GM12878 (cell line): ENCODE measurements at regions not wholly inside any gene's neighbourhood (a gene's known extent, or its start where the extent isn't known, plus 50 kb on each side); places are given as distances from the start of the nearest gene placed in this dataset.

Source experiments
- ATAC-seq: fragments of 200-7000 bp; cut with Tn5 transposase; 3 replicates; pipeline ENCODE4 v1.9.1; 2020; ENCODE audit warnings: mild to moderate bottlenecking, moderate library complexity
- BruUV-seq: library from RNA; stranded (reverse); fragments of 400-500 nt; replicated peaks from 2 replicates; lab custom pipeline; 2021; lab: Mats Ljungman, UMichigan
- CTCF ChIA-PET: fragments of 300-600 bp; sonication (Branson Sonifier 250); formaldehyde crosslinking; extraction: SDS; loops from one replicate; lab custom pipeline; 2021; ENCODE audit warnings: inconsistent platforms; lab: Yijun Ruan, JAX
- POLR2A ChIA-PET: fragments of 350-600 bp; formaldehyde crosslinking; extraction: SDS; loops from one replicate; lab custom pipeline; 2021; ENCODE audit warnings: inconsistent platforms; lab: Charles Lee
- RAD21 ChIA-PET: fragments of 300-600 bp; sonication (Branson Sonifier 250); formaldehyde crosslinking; loops from one replicate; lab custom pipeline; 2023; ENCODE audit warnings: antibody characterized with exemption; ENCODE audit not compliant: unreplicated experiment; lab: Charles Lee
- SMC1A ChIA-PET: fragments of 300-600 bp; sonication (Branson Sonifier 250); formaldehyde crosslinking; loops from one replicate; lab custom pipeline; 2023; ENCODE audit not compliant: unreplicated experiment, uncharacterized antibody; lab: Charles Lee
- DNase-seq: peaks from one replicate; pipeline ENCODE4 v3.0.0-alpha.2; 2011; ENCODE audit warnings: low read depth, low spot score
- FAIRE-seq: peaks from 3 replicates; lab custom pipeline; 2011; peaks lifted over from hg19 to GRCh38; lab: Jason Lieb, UNC
- H2AFZ ChIP-seq: 2 replicates; pipeline ENCODE4 v1.6.0; 2011; ENCODE audit warnings: low read depth, low read length, control low read depth; ENCODE audit not compliant: control insufficient read depth
- H3K27ac ChIP-seq: 2 replicates; pipeline ENCODE4 v1.5.1; 2011; ENCODE audit warnings: control low read depth; ENCODE audit not compliant: control insufficient read depth, insufficient read depth
- H3K27me3 ChIP-seq, 2 experiments: replicated peaks in 1 of 2; 2 replicates each; pipeline versions ENCODE4 v1.6.0 to v1.6.1; 2011; ENCODE audit warnings: low read length in 1 of 2; ENCODE audit not compliant: control insufficient read depth in 2 of 2, insufficient read depth in 2 of 2
- H3K36me3 ChIP-seq, 2 experiments: 2 replicates each; pipeline ENCODE4 v1.5.1; 2011; ENCODE audit warnings: low read length in 1 of 2; ENCODE audit not compliant: control insufficient read depth in 2 of 2, insufficient read depth in 2 of 2
- H3K4me1 ChIP-seq: 2 replicates; pipeline ENCODE4 v1.6.1; 2011; ENCODE audit warnings: mild to moderate bottlenecking, low read length, moderate library complexity, mixed read lengths; ENCODE audit not compliant: control insufficient read depth, insufficient read depth
- H3K4me2 ChIP-seq: 2 replicates; pipeline ENCODE4 v1.6.0; 2011; ENCODE audit warnings: control low read depth; ENCODE audit not compliant: control insufficient read depth, insufficient read depth
- H3K4me3 ChIP-seq: fragments of 200-600 bp; sonication (generic); 2 replicates; pipeline ENCODE4 v1.5.1; 2016
- H3K79me2 ChIP-seq: 2 replicates; pipeline ENCODE4 v1.6.0; 2011; ENCODE audit warnings: low read length; ENCODE audit not compliant: control insufficient read depth, insufficient read depth
- H3K9ac ChIP-seq: 2 replicates; pipeline ENCODE4 v1.8.0; 2011; ENCODE audit warnings: low read length, control low read depth, mixed read lengths; ENCODE audit not compliant: control insufficient read depth, insufficient read depth
- H3K9me3 ChIP-seq: replicated peaks from 3 replicates; pipeline ENCODE4 v1.5.1; 2011; ENCODE audit warnings: mild to moderate bottlenecking, low read length; ENCODE audit not compliant: control insufficient read depth, insufficient read depth
- H4K20me1 ChIP-seq: 2 replicates; pipeline ENCODE4 v1.6.0; 2011; ENCODE audit not compliant: control insufficient read depth, insufficient read depth
- CHD1 ChIP-seq: IDR thresholded peaks from 2 replicates; pipeline ENCODE4 v1.6.1; 2012; ENCODE audit warnings: low read depth, low read length, improper control_type of control experiment
- CREB1 ChIP-seq: IDR thresholded peaks from 2 replicates; pipeline ENCODE4 v1.6.1; 2012; ENCODE audit warnings: low read depth, mild to moderate bottlenecking, inconsistent platforms
- EED ChIP-seq: sonication (generic); IDR thresholded peaks from 2 replicates; pipeline ENCODE4 v1.6.1; 2016; ENCODE audit warnings: antibody characterized with exemption, low read depth
- GABPA ChIP-seq: IDR thresholded peaks from 2 replicates; pipeline ENCODE4 v1.6.1; 2014; ENCODE audit warnings: antibody characterized with exemption, low read depth, mild to moderate bottlenecking, inconsistent platforms
- IKZF2 ChIP-seq, 2 experiments: fragments of 450-650 bp; IDR thresholded peaks; 2 replicates each; pipeline ENCODE4 v1.6.1; 2017; ENCODE audit warnings: mild to moderate bottlenecking in 2 of 2, moderate library complexity in 2 of 2
- JUNB ChIP-seq: IDR thresholded peaks from 2 replicates; pipeline ENCODE4 v1.6.1; 2016; ENCODE audit warnings: antibody characterized with exemption, mild to moderate bottlenecking
- KDM1A ChIP-seq: fragments of 200-600 bp; sonication (generic); IDR thresholded peaks from 2 replicates; pipeline ENCODE4 v1.6.1; 2016; ENCODE audit warnings: borderline replicate concordance
- NFYA ChIP-seq: IDR thresholded peaks from 2 replicates; pipeline ENCODE4 v1.6.1; 2011; ENCODE audit warnings: low read depth, mild to moderate bottlenecking, low read length, improper control_type of control experiment, borderline replicate concordance
- POLR2AphosphoS2 ChIP-seq: IDR thresholded peaks from 2 replicates; pipeline ENCODE4 v1.6.1; 2011; ENCODE audit warnings: low read depth, mild to moderate bottlenecking, low read length, improper control_type of control experiment, moderate library complexity
- SMAD1 ChIP-seq: fragments of 450-650 bp; IDR thresholded peaks from 2 replicates; pipeline ENCODE4 v1.6.1; 2018; ENCODE audit warnings: mild to moderate bottlenecking, low read depth; ENCODE audit not compliant: partially characterized antibody
- SMARCA5 ChIP-seq: fragments of 450-650 bp; IDR thresholded peaks from 2 replicates; pipeline ENCODE4 v1.6.1; 2017; ENCODE audit warnings: mild to moderate bottlenecking
- SPI1 ChIP-seq: IDR thresholded peaks from 2 replicates; pipeline ENCODE4 v1.6.1; 2011; ENCODE audit warnings: low read depth, mild to moderate bottlenecking, low read length, moderate library complexity, borderline replicate concordance; ENCODE audit not compliant: insufficient read depth
- STAT3 ChIP-seq: IDR thresholded peaks from 2 replicates; pipeline ENCODE4 v1.6.1; 2011; ENCODE audit warnings: low read depth, low read length, improper control_type of control experiment
- TAF1 ChIP-seq: IDR thresholded peaks from 2 replicates; pipeline ENCODE4 v1.6.1; 2011; ENCODE audit warnings: mild to moderate bottlenecking, low read depth, low read length, borderline replicate concordance
- TCF3 ChIP-seq: IDR thresholded peaks from 2 replicates; pipeline ENCODE4 v1.6.1; 2012; ENCODE audit warnings: low read depth, mild to moderate bottlenecking, low read length, borderline replicate concordance; ENCODE audit not compliant: insufficient read depth
- WGBS: methylation state at CpG from one replicate; pipeline ENCODE4 v1.1.6; 2016; ENCODE audit warnings: low lambda C conversion rate; ENCODE audit not compliant: insufficient replicate concordance, insufficient coverage; ENCODE audit errors: missing lambda C conversion rate; 5-methylcytosine and 5-hydroxymethylcytosine counted together
- in situ Hi-C: fragments of 300-500 bp; cut with MboI; formaldehyde crosslinking; loops from 9 replicates; pipeline ENCODE4 v1.14.3; 2018; ENCODE audit warnings: mixed read lengths
- intact Hi-C: fragments of 100-400 bp; cut with micrococcal nuclease; formaldehyde crosslinking; loops from one replicate; pipeline ENCODE4 v1.14.2; 2022; ENCODE audit not compliant: unreplicated experiment
- TF ChIP-seq, protein P1 (sequence below): fragments of 450-650 bp; IDR thresholded peaks from 2 replicates; pipeline ENCODE4 v1.6.1; 2017; ENCODE audit warnings: borderline replicate concordance
- TF ChIP-seq, protein P2 (sequence below): IDR thresholded peaks from 2 replicates; pipeline ENCODE4 v1.6.1; 2011; ENCODE audit warnings: borderline replicate concordance, low read depth, mild to moderate bottlenecking, moderate library complexity, mixed read lengths, low read length; ENCODE audit not compliant: insufficient read depth; ENCODE audit errors: extremely low read length
- TF ChIP-seq, protein P3 (sequence below): IDR thresholded peaks from 2 replicates; pipeline ENCODE4 v1.6.1; 2012; ENCODE audit warnings: low read depth, low read length, improper control_type of control experiment
- TF ChIP-seq, protein P4 (sequence below): IDR thresholded peaks from 2 replicates; pipeline ENCODE4 v1.6.1; 2011; ENCODE audit warnings: mild to moderate bottlenecking, low read depth, low read length, moderate library complexity; ENCODE audit not compliant: insufficient replicate concordance

DNA sequence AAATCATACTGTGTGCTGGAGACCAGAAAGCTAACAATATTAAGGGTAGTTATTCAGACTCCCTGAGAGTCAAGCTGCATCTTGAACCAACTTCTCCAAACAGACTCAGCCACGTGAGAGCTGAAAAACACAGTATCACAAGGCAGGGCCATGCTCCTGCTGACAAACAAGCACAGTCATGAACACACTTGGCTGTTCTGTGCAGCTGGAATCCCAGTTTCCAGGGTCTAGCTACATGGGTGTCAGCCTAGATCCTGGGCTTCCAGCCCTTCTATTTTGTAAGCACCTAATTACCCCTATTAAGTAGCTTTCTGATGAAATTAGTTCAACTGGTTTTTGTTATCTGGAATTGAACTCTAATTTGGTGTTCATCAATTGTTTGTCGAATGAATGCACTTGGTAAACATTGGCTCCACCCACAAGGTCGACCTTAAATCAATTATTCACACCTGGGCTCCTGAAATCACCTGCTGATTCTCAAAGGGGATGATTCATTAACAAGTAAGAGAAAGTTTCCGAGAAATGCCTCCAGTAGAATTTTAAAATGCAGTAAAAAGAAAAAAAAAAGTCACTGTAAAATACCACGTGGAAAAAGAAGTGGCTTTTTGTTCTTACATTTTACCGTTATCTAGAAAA lies 179.3 kb downstream of the ZC3H11B start:
- intact Hi-C loops, result no loop called here
- DNase-seq, result no peak
- TF ChIP-seq, protein P1, sequence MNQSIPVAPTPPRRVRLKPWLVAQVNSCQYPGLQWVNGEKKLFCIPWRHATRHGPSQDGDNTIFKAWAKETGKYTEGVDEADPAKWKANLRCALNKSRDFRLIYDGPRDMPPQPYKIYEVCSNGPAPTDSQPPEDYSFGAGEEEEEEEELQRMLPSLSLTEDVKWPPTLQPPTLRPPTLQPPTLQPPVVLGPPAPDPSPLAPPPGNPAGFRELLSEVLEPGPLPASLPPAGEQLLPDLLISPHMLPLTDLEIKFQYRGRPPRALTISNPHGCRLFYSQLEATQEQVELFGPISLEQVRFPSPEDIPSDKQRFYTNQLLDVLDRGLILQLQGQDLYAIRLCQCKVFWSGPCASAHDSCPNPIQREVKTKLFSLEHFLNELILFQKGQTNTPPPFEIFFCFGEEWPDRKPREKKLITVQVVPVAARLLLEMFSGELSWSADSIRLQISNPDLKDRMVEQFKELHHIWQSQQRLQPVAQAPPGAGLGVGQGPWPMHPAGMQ, result no peak
- no peak for TF ChIP-seq IKZF2 (IDR thresholded peaks at IDR 0.05)
- TF ChIP-seq EED, result no peak
- no peak for TF ChIP-seq TCF3
- no peak for TF ChIP-seq NFYA
- TF ChIP-seq SPI1, result no peak
- no peak for TF ChIP-seq KDM1A
- no peak for TF ChIP-seq CREB1
- TF ChIP-seq POLR2AphosphoS2, result no peak
- TF ChIP-seq CHD1, result no peak
- TF ChIP-seq, protein P2, sequence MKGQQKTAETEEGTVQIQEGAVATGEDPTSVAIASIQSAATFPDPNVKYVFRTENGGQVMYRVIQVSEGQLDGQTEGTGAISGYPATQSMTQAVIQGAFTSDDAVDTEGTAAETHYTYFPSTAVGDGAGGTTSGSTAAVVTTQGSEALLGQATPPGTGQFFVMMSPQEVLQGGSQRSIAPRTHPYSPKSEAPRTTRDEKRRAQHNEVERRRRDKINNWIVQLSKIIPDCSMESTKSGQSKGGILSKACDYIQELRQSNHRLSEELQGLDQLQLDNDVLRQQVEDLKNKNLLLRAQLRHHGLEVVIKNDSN, result no peak
- TF ChIP-seq SMAD1, result no peak
- TF ChIP-seq, protein P3, sequence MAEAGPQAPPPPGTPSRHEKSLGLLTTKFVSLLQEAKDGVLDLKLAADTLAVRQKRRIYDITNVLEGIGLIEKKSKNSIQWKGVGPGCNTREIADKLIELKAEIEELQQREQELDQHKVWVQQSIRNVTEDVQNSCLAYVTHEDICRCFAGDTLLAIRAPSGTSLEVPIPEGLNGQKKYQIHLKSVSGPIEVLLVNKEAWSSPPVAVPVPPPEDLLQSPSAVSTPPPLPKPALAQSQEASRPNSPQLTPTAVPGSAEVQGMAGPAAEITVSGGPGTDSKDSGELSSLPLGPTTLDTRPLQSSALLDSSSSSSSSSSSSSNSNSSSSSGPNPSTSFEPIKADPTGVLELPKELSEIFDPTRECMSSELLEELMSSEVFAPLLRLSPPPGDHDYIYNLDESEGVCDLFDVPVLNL, result no peak
- no peak for TF ChIP-seq JUNB
- TF ChIP-seq, protein P4, sequence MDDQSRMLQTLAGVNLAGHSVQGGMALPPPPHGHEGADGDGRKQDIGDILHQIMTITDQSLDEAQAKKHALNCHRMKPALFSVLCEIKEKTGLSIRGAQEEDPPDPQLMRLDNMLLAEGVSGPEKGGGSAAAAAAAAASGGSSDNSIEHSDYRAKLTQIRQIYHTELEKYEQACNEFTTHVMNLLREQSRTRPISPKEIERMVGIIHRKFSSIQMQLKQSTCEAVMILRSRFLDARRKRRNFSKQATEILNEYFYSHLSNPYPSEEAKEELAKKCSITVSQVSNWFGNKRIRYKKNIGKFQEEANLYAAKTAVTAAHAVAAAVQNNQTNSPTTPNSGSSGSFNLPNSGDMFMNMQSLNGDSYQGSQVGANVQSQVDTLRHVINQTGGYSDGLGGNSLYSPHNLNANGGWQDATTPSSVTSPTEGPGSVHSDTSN, result no peak
- TF ChIP-seq GABPA, result no peak
- no peak for TF ChIP-seq TAF1
- no peak for TF ChIP-seq SMARCA5
- TF ChIP-seq STAT3, result no peak
- H3K4me1 ChIP-seq, result no peaks in the 10 kb centered on the region
- no peaks in the 10 kb centered on the region for H3K36me3 ChIP-seq
- no peak for FAIRE-seq
- BruUV-seq, result no TSS peak
- no peaks in the 10 kb centered on the region for H3K9me3 ChIP-seq
- no peaks in the 10 kb centered on the region for H3K27me3 ChIP-seq
- ChIA-PET RAD21 (no interaction called here), CTCF (interaction anchor here (2.2 kb wide), 1 partner anchor 16 kb away, joined by 6 read pairs; no protein-coding TSS in a partner anchor), POLR2A (no interaction called here), SMC1A (no interaction called here)
- H2AFZ ChIP-seq, result no peak overlapping the region
- no peak overlapping the region for H3K9ac ChIP-seq
- no peak overlapping the region for H3K4me3 ChIP-seq
- in situ Hi-C loops, result no loop called here
- no peak overlapping the region for H3K27ac ChIP-seq
- 55% methylated on average over 6 of the region's 6 CpGs for WGBS
- H3K4me2 ChIP-seq, result no peak overlapping the region
- H4K20me1 ChIP-seq, result no peaks in the 10 kb centered on the region
- no peaks in the 10 kb centered on the region for H3K79me2 ChIP-seq
- ATAC-seq, result no peak
